HepG2 (cell line): ENCODE measurements at regions not wholly inside any gene's neighbourhood (a gene's known extent, or its start where the extent isn't known, plus 50 kb on each side); places are given as distances from the start of the nearest gene placed in this dataset.

Experiments used
- ATAC-seq: fragments of 200-7000 bp; cut with Tn5 transposase; 3 replicates; pipeline ENCODE4 v1.9.1; 2020; ENCODE audit warnings: mild to moderate bottlenecking, moderate library complexity
- BruUV-seq: library from RNA; stranded (reverse); fragments of 400-500 nt; replicated peaks from 2 replicates; lab custom pipeline; 2021; lab: Mats Ljungman, UMichigan
- CTCF ChIA-PET: fragments of 300-600 bp; formaldehyde crosslinking; extraction: SDS; loops from one replicate; lab custom pipeline; 2021; ENCODE audit warnings: low total read pairs, inconsistent platforms, low intra/inter-chr PET ratio; lab: Yijun Ruan, JAX
- POLR2A ChIA-PET: fragments of 350-600 bp; sonication (Branson Sonifier 250); formaldehyde crosslinking; loops from one replicate; lab custom pipeline; 2020; ENCODE audit warnings: antibody characterized with exemption, inconsistent platforms; lab: Yijun Ruan, JAX
- DNase-seq: peaks from one replicate; pipeline ENCODE4 v3.0.0-alpha.2; 2015; ENCODE audit warnings: low spot score
- FAIRE-seq: peaks from 3 replicates; lab custom pipeline; 2011; peaks lifted over from hg19 to GRCh38; lab: Jason Lieb, UNC
- H2AFZ ChIP-seq: one replicate; pipeline ENCODE4 v1.6.1; 2011; ENCODE audit warnings: low read length, inconsistent platforms
- H3K27ac ChIP-seq: fragments of 300-600 bp; 3 replicates; pipeline ENCODE4 v1.8.0; 2011; ENCODE audit warnings: mixed run types, mild to moderate bottlenecking, mixed read lengths, low read length, inconsistent platforms; ENCODE audit not compliant: insufficient read depth; ENCODE audit errors: extremely low read length
- H3K27me3 ChIP-seq, 2 experiments: fragments of 200-600 bp in 1 of 2; 2 replicates in 1 of 2; 3 replicates in 1 of 2; pipeline versions ENCODE4 v1.6.0 to v1.8.0; 2011; ENCODE audit warnings: low read length in 2 of 2, mild to moderate bottlenecking in 2 of 2, moderate library complexity in 2 of 2, inconsistent platforms in 1 of 2; ENCODE audit not compliant: insufficient read depth in 2 of 2, control insufficient read depth in 1 of 2
- H3K36me3 ChIP-seq, 2 experiments: fragments of 200-600 bp in 1 of 2; replicated peaks in 1 of 2; 2 replicates in 1 of 2; 3 replicates in 1 of 2; pipeline versions ENCODE4 v1.5.1 to v1.8.0; 2011; ENCODE audit warnings: low read length in 2 of 2, inconsistent platforms in 1 of 2; ENCODE audit not compliant: insufficient read depth in 2 of 2, control insufficient read depth in 1 of 2
- H3K4me1 ChIP-seq: 2 replicates; pipeline ENCODE4 v1.5.1; 2012; ENCODE audit warnings: low read length, inconsistent platforms; ENCODE audit not compliant: insufficient read depth
- H3K4me2 ChIP-seq: 2 replicates; pipeline ENCODE4 v1.6.0; 2011; ENCODE audit warnings: low read depth, low read length, inconsistent platforms
- H3K4me3 ChIP-seq, 3 experiments: fragments of 200-600 bp in 1 of 3; sonication (generic), shearing (Covaris generic) in 1 of 3; replicated peaks in 1 of 3; 2 replicates each; pipeline ENCODE4 v1.5.1; 2011 to 2016; ENCODE audit warnings: low read length in 3 of 3, inconsistent platforms in 2 of 3, low read depth in 2 of 3, mild to moderate bottlenecking in 2 of 3, control low read depth in 1 of 3, mixed read lengths in 1 of 3; ENCODE audit not compliant: insufficient read depth in 1 of 3
- H3K79me2 ChIP-seq: one replicate; pipeline ENCODE4 v1.6.1; 2011; ENCODE audit warnings: low read length, inconsistent platforms; ENCODE audit not compliant: insufficient read depth
- H3K9ac ChIP-seq: 2 replicates; pipeline ENCODE4 v1.6.0; 2011; ENCODE audit warnings: mild to moderate bottlenecking, low read depth, low read length, inconsistent platforms; ENCODE audit not compliant: insufficient read depth
- H3K9me3 ChIP-seq: 2 replicates; pipeline ENCODE4 v1.5.1; 2012; ENCODE audit warnings: mild to moderate bottlenecking, low read length
- H4K20me1 ChIP-seq: 2 replicates; pipeline ENCODE4 v1.6.0; 2011; ENCODE audit warnings: inconsistent platforms, mild to moderate bottlenecking, low read length, moderate library complexity; ENCODE audit not compliant: insufficient read depth
- KMT2B ChIP-seq: IDR thresholded peaks from 2 replicates; pipeline ENCODE4 v1.6.1; 2016; ENCODE audit warnings: missing genetic modification reagents, missing compliant biosample characterization
- RARG ChIP-seq: sonication (generic); formaldehyde crosslinking; IDR thresholded peaks from 2 replicates; pipeline ENCODE4 v1.4.0; 2020; ENCODE audit warnings: low read depth, mild to moderate bottlenecking, missing genetic modification reagents
- SP5 ChIP-seq: IDR thresholded peaks from 2 replicates; pipeline ENCODE4 v1.6.1; 2016; ENCODE audit warnings: low read depth, borderline replicate concordance
- ZC3H4 ChIP-seq: sonication (generic); formaldehyde crosslinking; IDR thresholded peaks from 2 replicates; pipeline ENCODE4 v1.4.0; 2020; ENCODE audit warnings: missing genetic modification reagents, borderline replicate concordance
- ZNF30 ChIP-seq: sonication (generic); formaldehyde crosslinking; IDR thresholded peaks from 2 replicates; pipeline ENCODE4 v1.5.0; 2020; ENCODE audit warnings: mild to moderate bottlenecking, missing genetic modification reagents
- ZNF720 ChIP-seq: sonication (generic); formaldehyde crosslinking; IDR thresholded peaks from 2 replicates; pipeline ENCODE4 v1.4.0; 2020; ENCODE audit warnings: missing genetic modification reagents
- ZSCAN30 ChIP-seq: sonication (generic); formaldehyde crosslinking; IDR thresholded peaks from 2 replicates; pipeline ENCODE4 v1.5.0; 2020; ENCODE audit warnings: mild to moderate bottlenecking, missing genetic modification reagents
- WGBS: methylation state at CpG from one replicate; pipeline ENCODE4 v1.1.6; 2017; ENCODE audit warnings: low lambda C conversion rate; 5-methylcytosine and 5-hydroxymethylcytosine counted together
- in situ Hi-C: cut with HindIII; loops from 2 replicates; pipeline ENCODE4 v1.10.0; 2017; ENCODE audit warnings: low pct_unique_long_range_greater_than_20kb; ENCODE audit not compliant: extremely low pct_ligation_motif_present
- intact Hi-C: fragments of 100-400 bp; cut with micrococcal nuclease; formaldehyde crosslinking; loops from one replicate; pipeline ENCODE4 v1.10.0; 2022; ENCODE audit not compliant: unreplicated experiment

- H3K79me2 ChIP-seq, result no peaks in the 10 kb centered on the region
- no peaks in the 10 kb centered on the region; a peak in 1 of 5 replicates for H3K27me3 ChIP-seq
- WGBS, result 39% methylated on average over 8 of the region's 8 CpGs
- no peak for FAIRE-seq
- intact Hi-C loops, result no loop called here
- DNase-seq, result no peak
- no peaks in the 10 kb centered on the region for H3K9me3 ChIP-seq
- no peak for TF ChIP-seq ZNF30
- TF ChIP-seq ZC3H4 (CRISPR knock-in tag), result no peak
- TF ChIP-seq RARG, result no peak
- POLR2A ChIA-PET, result no interaction called here
- CTCF ChIA-PET, result no interaction called here
- H3K9ac ChIP-seq, result no peak overlapping the region
- H3K4me2 ChIP-seq, result no peak overlapping the region
- no peak for ATAC-seq
- no peak overlapping the region for H2AFZ ChIP-seq
- no peak overlapping the region for H3K27ac ChIP-seq
- no peaks in the 10 kb centered on the region for H3K36me3 ChIP-seq
- H4K20me1 ChIP-seq, result no peaks in the 10 kb centered on the region
- no peak overlapping the region for H3K4me3 ChIP-seq
- peaks cover 13% of the 10 kb centered on the region; the same call in 1 of the 2 replicates for H3K4me1 ChIP-seq
- in situ Hi-C loops, result loop anchor here (25.0 kb wide), 1 partner anchor 419 kb away; no protein-coding TSS in a partner anchor
- BruUV-seq, result no TSS peak
These were observed 331.3 kb downstream of the UQCRFS1 start for GRCh38 chr19:28881616-28882015.

GRCh38 chr19:28880735-28881401 is 332.1 kb downstream of the UQCRFS1 start:
- ATAC-seq, result no peak
- no peaks in the 10 kb centered on the region; a peak in 1 of 5 replicates for H3K27me3 ChIP-seq
- no TSS peak for BruUV-seq
- POLR2A ChIA-PET, result no interaction called here
- intact Hi-C loops (no loop called here), in situ Hi-C loops (loop anchor here (25.0 kb wide), 1 partner anchor 419 kb away; no protein-coding TSS in a partner anchor)
- CTCF ChIA-PET, result no interaction called here
- FAIRE-seq, result no peak
- H3K27ac ChIP-seq, result no peak overlapping the region
- no peak overlapping the region for H3K4me3 ChIP-seq
- H3K9me3 ChIP-seq, result no peaks in the 10 kb centered on the region
- no peaks in the 10 kb centered on the region for H4K20me1 ChIP-seq
- DNase-seq, result no peak
- no peak overlapping the region for H3K9ac ChIP-seq
- no peak overlapping the region for H3K4me2 ChIP-seq
- H2AFZ ChIP-seq, result no peak overlapping the region
- peaks cover 6% of the 10 kb centered on the region; the same call in 1 of the 2 replicates for H3K4me1 ChIP-seq
- TF ChIP-seq ZNF720 (CRISPR knock-in tag), result no peak
- TF ChIP-seq ZSCAN30 (CRISPR knock-in tag), result no peak
- no peak for TF ChIP-seq SP5 (CRISPR knock-in tag)
- TF ChIP-seq KMT2B, result no peak
- 13% methylated on average over 9 of the region's 10 CpGs for WGBS
- no peaks in the 10 kb centered on the region for H3K79me2 ChIP-seq
- H3K36me3 ChIP-seq, result no peaks in the 10 kb centered on the region
